Epithelial cell of proximal tubule (primary cell): ENCODE measurements at regions not wholly inside any gene's neighbourhood (a gene's known extent, or its start where the extent isn't known, plus 50 kb on each side); places are given as distances from the start of the nearest gene placed in this dataset.

Source experiments
- DNase-seq: peaks from one replicate; pipeline ENCODE4 v3.0.0-alpha.2; 2011; ENCODE audit warnings: low read depth
- H3K4me3 ChIP-seq: 2 replicates; pipeline ENCODE4 v1.5.1; 2011; ENCODE audit warnings: low read depth, mild to moderate bottlenecking, low read length
- TF ChIP-seq, protein P1 (sequence below): conservative IDR thresholded peaks from 2 replicates; pipeline ENCODE4 v1.5.1; 2012; ENCODE audit warnings: low read depth, mild to moderate bottlenecking, low read length

DNA sequence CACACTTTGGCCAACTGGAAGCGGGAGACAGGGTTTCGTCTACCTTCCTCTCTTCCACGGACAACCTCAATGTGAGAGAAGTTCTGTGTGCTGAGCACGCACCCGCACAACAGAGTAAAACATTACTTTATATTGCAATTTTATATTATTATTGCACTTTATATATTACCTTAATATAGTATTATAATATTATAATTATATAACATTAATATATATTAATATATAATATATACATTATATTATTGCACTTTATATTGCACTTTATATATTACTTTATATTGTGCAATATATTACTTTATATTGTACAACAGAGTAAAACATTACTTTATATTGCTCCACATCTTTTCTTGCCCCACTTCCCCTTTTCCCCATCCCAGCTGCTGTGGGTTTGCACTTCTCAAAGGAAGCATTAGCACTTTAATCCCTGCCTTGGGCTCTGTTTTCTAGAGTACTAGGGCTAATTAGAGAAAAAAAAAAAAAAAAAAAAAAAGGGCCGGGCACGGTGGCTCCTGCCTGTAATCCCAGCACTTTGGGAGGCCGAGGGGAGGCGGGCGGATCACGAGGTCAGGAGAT, 76.4 kb upstream of the SLC4A7 start:
- TF ChIP-seq, protein P1, sequence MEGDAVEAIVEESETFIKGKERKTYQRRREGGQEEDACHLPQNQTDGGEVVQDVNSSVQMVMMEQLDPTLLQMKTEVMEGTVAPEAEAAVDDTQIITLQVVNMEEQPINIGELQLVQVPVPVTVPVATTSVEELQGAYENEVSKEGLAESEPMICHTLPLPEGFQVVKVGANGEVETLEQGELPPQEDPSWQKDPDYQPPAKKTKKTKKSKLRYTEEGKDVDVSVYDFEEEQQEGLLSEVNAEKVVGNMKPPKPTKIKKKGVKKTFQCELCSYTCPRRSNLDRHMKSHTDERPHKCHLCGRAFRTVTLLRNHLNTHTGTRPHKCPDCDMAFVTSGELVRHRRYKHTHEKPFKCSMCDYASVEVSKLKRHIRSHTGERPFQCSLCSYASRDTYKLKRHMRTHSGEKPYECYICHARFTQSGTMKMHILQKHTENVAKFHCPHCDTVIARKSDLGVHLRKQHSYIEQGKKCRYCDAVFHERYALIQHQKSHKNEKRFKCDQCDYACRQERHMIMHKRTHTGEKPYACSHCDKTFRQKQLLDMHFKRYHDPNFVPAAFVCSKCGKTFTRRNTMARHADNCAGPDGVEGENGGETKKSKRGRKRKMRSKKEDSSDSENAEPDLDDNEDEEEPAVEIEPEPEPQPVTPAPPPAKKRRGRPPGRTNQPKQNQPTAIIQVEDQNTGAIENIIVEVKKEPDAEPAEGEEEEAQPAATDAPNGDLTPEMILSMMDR: no peak
- DNase-seq: no peak
- no peak overlapping the region for H3K4me3 ChIP-seq

DNA sequence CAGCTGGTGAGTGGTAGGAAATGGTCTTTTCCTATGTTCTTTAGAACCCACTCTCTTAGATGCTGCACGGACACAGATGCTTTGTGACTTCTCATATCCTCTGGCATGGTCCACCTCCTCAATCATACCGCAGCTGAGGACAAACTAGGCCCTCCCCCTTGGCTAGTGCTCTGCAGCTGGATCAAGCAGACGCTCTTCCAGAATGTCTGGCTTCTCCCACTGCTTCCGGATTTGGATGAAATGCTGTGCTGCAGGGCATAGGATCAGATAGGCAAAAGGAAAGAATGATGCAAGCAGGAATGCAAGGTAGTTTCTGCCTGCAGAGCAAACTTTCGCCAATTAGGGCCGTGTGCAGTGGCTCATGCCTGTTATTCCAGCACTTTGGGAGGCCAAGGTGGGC, 75.7 kb upstream of the SLC4A7 start:
- TF ChIP-seq, protein P1: no peak
- no peak overlapping the region for H3K4me3 ChIP-seq
- DNase-seq: no peak

DNA sequence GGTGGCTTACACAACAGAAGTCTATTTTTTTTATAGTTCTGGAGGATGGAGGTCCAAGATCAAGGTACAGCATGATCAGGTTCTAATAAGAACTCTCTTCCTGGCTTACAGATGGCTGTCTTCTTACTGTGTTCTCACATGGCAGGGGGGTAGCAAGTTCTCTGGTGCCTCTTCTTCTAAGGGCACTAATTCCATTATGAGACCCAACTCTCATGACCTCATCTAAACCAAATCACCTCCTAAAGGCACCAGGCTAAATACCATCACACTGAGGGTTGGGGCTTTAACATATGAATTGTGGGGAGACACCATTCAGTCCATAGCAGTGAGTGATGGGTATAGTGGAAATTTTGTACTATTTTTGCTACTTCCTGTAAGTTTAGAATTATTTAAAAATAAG, 75.2 kb upstream of the SLC4A7 start:
- TF ChIP-seq, protein P1: no peak
- H3K4me3 ChIP-seq: no peak overlapping the region
- no peak for DNase-seq

DNA sequence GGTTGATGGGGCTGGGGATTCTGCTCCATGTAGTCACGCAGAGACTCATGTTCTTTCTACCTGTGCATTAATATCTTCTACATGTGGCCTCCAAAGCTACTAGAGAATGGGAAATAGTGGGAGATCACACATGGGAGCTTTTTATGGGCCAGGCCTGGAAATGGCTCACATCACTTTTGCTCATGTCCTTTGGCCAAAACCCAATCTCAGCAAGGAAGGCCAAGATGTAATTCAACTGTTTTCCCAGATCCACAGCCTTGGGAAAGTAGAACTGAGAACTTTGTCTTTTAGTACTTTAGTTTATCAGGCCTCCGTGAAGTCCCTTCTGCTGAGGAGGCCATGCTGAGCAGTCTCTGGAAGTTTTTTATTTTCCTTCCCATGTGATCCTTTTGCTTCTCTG, 73.2 kb upstream of the SLC4A7 start:
- H3K4me3 ChIP-seq: no peak overlapping the region
- DNase-seq: no peak
- TF ChIP-seq, protein P1: no peak

DNA sequence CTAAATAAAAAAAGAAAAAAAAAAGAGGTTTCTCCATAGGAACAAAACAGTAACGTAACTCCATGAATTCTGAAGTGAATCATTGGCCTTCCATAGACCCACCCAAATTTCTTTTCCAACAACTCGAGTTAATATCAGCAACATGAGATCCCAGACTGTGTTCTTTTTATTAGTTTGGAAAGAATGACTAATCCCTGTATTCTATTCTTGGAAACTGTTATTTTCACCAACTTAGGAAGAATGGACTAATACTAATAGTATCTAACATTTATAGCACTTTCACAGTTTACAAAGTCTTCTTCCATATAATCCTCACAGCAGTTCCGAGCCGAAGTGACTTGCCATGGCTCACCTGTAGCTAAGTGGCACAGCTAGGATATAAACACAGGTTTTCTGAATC, 72.7 kb upstream of the SLC4A7 start:
- TF ChIP-seq, protein P1: no peak
- no peak overlapping the region for H3K4me3 ChIP-seq
- DNase-seq: no peak

DNA sequence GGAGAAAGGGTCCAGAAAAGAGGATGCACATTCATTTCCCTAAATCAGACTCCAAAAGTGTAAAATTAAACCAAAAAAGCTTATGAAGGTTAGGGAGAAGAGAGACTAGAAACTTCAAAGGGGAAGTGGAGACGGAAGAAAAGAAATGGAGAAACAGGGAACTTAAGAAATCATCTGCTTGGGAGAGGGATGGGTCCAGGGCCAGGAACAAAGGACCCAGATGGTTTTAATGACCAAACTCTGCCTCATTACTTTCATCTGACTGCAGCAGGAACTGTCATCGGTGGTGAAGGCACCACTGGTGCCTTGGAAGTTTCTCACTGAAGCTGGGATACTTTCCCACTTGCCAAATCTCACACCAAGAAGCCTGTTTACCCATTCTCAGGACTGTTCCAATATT, 70.5 kb upstream of the SLC4A7 start:
- H3K4me3 ChIP-seq: no peak overlapping the region

More for the DNA sequence above, 70.5 kb upstream of the SLC4A7 start:
- no peak for DNase-seq
- TF ChIP-seq, protein P1: no peak
